ELF-1 (cell line): ENCODE measurements at regions not wholly inside any gene's neighbourhood (a gene's known extent, or its start where the extent isn't known, plus 50 kb on each side); places are given as distances from the start of the nearest gene placed in this dataset.
A peak's percentile ranks its signal among the peaks of the same experiment; 100 is the strongest.

Experiments
- DNase-seq: peaks from one replicate; pipeline ENCODE4 v3.0.0-alpha.2; 2016; ENCODE audit warnings: low read depth, low spot score

DNA sequence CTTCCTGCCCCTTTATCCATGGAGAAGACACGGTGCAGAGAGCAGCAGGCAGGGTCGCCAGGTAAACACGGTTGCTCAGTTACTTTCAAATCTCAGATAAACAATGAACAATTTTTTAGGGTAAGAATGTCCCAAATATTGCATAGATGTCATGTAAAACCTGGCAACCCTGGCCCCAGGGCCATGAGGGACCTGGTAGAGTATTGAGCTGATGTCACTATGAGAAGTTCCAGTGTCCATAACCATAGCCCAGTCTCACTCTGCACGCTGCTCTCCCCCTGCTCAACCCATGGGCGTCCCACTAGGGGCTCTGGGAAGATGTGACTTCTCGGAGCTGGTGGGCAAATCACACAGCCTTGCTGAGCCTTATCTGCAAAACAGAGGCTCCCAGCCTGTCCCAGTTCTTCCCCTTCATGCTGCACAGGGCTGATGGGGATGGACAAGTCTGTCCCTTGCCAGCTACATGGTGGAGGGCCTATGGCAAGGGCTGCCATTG, 71.3 kb upstream of the TOP1 start:
- no peak for DNase-seq

DNA sequence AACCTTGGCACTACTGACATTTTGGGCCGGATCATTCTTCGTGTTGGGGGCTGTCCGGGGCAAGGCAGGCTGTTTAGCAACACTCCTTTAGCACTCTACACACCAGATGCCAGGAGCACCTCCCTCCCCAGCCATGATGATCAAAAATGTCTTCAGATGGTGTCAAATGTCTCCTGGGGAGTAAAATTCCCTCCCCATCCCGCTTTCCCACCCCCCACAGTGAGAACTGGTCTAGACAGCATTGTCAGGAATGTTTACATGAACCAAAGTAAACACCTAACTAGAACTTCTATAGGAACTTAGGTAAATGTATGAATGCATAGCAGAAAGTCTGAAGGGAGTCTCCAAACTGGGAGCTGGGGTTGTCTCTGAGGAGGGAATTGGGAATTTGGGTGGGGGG, 70.0 kb upstream of the TOP1 start:
- no peak for DNase-seq

DNA sequence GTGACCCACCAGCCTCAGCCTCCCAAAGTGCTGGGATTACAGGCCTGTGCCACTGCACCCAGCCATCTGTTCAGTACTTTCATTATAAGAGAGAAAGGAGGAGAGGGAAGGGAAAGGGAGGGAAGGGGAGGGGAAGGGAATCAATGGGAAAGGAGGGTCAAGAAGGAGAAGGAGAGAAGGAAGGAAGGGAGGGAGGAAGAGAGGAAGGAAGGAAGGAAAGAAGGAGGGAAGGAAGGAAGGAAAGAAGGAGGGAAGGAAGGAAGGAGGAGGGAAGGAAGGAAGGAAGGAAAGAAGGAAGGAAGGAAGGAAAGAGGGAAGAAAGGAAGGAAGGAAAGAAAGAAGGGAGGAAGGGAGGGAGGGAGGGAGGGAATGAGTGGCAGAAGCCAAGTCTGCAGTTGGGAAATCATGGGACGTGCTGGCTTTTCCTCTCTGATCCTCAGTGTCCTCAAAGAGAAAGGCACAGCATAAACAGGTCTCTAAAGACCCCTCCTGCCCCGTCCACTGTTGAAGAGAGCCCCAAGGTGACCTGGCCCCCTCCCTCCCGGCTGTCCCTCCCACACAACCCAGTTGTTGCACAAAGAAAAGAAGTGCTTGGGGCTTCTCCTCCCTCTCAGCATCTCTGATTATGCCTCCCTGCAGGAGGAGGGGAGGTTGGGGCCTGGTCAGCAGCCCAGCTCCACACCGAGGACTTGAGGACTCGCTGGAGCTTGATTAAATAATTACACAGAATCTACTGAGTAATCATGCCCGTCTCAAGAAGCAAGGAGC, 69.1 kb upstream of the TOP1 start:
- peak; percentile 46 for DNase-seq

DNA sequence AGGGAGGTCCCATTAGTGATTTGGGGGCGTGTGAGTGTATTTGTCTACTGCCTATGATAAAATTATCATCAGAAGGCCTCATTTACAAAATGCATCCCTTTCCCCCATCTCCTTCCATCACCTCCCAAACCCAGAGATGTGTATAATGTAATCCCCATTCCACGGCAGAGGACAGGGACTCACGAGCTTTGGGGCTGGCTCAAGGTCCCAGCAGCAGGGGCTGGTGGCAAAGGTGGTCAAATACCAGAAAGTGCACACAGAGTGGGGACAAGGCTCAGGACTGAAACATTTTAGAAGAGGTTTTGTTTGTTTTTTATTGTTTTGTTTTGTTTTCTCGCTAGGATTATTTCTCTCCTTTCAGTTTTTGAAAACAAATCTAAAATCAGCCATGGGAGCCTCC, 68.5 kb upstream of the TOP1 start:
- no peak for DNase-seq

DNA sequence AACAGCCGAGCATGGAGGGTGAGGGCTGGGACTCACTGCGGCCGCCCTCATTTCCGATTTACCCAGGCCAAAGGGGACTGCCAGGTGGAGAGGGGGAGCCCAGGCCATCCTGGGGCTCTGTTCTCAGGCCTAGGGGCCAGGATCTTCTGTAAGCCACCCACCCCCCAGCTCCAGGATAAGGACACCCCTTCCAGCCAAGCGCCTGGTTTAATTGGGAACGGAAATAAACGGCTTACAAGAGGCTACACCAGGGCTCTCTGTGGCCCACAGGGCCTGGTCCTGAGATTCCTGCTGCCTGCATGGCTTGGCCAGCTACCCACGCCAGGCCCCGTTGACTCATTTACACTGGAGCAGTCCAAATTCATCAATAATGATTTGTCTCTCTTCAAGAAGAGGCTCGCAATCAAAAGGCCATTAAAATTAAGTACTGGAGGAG, 68.1 kb upstream of the TOP1 start:
- no peak for DNase-seq

DNA sequence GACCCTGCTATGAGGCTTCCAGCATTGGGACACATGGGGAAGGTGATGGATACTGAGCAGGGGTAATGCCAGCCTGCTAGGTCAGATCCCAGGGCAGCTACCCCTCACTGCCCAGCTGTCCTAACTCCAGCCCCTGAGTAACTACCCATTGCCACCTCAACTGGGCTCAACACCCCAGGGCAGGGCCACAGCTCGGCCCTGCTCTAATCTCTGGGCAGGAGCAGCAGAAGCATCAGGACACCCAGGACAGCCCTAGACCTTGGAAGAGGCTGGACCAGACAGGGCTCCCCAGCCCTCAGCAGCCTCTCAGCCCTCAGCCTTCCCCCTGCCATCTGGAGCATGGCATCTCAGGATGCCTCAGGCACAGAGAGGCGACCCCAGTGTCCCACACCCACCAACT, 67.4 kb upstream of the TOP1 start:
- no peak for DNase-seq

DNA sequence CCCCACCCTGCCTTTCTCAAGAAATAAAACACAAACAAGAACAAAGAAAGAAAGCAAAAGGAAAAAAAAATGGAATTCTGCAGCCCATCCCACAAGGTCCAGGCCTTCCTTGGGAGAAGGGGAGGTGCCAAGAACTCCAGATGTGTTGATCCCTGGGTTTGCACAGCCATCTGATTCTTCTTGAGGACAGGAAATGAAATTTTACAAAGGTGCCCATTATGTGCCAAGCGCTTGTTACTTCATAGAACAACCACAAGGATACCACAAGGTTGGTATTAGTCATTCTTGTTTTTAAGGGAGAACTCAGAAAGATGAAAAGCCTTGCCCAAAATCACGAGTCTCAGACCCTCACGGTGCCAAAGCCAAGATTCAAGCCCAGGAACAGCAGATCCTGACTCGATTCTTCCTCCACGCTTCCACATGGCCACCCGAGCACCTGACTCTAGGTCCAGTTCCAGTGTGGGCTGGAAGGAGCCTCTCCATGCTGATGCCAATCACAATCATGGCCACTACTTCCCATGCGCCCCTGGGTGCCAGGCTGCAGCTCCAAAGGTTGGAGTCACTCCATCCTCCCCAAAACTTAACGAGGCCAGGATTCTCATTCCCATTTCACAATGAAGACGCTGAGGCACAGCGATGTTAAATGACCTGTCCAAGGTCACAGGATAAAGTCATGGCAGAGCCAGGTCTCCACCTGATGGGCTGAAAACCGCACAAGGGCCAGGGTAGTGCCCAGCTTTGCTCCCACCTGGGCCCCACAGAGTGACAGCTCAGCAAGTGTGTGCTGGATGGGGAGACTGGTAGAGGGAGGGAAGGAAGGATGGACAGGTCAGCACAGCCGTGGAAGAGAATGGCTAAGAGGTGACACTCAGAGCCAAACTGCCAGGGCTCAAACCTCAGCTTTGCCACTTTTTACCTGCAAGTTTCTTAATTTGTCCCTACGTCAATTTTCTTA, 66.7 kb upstream of the TOP1 start:
- no peak for DNase-seq

DNA sequence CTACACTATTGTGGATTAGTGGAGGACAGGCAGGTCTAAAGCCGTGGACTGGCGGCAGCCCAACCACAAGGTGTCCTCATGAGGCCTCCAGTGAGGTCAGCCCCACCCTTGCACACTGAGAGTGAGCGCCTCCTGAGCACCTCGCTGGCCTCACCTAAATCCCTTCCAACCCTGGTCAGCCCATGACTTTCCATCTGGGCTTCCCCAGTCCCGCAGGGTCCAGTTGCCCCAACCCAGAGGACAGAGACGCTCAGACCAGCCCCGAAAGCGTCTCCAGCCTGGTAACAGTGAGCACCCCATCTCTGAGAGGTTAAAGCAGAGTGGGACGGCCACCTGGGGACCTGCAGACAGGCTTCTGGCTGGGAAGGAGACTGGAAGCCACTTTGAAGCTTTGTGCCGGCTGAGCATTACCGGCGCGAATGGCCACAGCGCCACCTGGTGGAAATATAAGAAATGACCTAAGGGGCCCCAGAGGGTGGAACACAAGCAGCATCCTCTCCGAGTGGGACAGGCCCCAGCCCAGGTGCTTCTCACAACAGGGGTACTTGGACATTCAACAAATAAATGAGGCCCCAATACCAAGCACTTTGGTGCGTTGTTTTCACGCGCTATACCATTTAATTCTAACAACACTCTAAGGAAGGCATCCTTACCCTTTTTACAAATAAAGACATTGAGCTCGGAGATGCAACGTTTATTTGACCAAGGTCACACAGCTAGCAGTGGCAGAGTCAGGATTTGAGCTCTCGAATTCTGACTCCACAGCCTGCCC, 65.7 kb upstream of the TOP1 start:
- peak; percentile 92 for DNase-seq

DNA sequence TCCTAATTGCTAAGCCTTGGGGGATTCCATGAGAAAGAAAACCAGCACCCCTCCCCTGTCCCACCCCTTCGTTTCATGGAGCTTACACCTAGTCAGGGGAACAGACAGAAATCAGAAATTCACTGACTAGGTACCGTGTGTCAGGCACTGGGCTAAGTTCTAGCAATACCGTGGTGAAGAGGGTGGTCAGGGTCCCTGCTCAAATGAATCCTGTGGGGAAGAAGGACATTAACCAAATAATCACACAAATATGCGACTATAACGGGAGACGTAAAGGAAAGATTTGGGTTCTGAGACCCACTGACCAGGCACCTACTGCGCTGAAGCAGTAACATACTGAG, 65.1 kb upstream of the TOP1 start:
- DNase-seq, result no peak

DNA sequence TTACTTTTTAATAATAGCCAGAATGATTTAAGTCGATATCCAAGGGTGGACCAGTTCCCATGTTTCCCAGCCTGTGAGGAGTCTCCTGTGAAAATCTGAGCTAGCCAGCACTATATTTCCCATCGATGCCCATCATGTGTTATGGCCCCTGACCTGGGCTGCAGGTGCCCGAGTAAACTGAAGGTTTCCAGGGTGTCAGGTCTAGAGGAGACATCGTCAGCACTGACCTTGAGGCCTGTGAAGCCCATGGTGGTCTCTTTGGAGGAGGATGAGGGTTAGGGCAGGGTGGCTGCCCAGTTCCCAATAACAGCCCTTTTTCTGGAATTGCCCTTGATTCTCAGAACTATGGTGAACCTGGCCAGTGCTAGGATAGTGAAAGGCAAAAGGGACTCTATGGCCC, 63.0 kb upstream of the TOP1 start:
- DNase-seq, result no peak

DNA sequence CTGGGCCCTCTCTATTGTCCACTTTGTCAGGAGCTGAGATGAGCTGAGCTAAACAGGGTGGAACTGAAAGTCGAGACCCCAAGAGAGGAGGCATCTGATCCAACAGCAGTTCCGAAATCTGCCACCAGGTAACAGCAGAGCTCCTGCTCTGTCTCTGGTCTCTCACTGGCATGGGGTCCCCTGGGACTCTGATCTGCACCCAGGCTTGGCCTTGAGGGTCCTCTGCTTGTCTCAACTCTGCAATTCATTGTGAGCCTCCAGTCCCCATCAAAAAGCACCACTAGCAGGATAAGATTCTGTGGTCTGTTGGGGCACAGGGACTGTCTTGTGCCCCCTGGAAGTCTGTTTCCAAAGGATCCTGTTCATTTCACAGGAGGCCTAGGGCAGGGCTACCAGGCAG, 62.5 kb upstream of the TOP1 start:
- no peak for DNase-seq

DNA sequence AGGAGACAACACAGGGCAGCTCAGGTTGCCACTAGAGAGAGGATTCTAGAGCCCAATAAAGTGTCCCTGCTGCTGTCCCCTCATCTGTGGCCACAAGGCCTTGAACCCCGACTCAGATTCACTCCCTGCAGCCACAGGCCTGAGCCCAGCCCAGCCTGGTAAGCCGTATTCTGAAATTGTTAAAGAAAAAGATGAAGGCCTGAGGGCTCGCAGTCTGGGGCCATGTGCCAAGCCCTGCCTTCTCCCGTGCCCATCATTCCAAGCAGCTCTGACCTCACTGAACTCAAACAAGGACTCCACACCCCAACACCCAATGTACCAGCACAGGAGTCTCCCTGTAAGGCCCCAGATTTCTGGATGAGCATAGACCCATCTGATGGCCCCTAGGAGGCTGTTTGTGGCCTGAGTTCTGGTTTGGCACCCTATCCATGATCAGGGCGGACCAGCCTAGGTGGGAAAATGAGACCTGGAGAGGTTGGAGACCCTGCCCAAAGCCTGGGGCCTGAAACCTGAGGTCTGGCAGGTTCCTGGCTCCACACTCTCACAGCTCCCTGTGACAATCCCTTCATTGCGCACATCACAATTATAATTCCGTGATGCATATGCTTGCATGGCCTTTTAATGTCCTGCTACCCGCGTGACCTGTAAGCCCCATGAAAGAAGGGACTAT, 62.0 kb upstream of the TOP1 start:
- no peak for DNase-seq

DNA sequence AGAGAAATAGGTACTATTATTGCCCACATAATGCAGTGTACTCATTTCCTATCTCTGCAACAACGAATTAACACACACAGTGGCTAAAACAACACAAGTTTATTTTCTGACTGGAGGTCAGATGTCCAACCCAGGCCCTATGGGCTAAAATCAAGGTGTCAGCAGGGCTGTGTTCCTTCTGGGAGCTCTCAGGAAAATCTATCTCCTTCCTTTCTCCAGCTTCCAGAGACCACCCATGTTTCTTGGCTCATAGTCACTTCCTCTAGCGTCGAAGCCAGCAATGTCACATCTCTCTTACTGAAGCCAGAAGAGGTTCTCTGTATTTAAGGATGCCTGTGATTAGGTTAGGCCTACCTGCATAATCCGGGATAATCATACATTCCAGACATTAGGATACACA, 60.9 kb upstream of the TOP1 start:
- no peak for DNase-seq

DNA sequence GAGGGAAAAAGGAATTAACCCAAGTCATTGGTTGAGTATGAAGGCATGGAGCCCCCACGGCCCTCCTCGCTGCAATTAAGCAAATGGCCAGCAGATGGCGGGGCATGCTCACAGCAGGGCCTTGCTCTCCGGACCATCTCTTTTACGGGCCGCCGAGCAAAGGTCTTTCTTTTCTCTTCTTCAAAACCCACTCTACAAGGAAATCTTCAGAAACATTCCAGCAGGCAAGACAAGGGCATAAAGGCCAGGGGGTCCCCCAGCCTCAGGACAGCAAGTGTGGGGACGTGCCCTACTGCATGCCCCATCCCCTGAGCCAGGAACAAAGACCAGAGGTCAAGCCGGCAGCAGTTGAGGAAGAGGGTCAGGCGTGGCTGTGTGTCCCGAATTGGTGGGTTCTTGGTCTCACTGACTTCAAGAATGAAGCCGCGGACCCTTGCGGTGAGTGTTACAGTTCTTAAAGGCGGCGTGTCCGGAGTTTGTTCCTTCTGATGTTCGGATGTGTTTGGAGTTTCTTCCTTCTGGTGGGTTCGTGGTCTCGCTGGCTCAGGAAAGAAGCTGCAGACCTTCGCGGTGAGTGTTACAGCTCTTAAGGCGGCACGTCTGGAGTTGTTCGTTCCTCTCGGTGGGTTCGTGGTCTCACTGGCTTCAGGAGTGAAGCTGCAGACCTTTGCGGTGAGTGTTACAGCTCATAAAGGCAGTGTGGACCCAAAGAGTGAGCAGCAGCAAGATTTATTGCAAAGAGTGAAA, 59.6 kb upstream of the TOP1 start:
- DNase-seq, result peak; percentile 93

DNA sequence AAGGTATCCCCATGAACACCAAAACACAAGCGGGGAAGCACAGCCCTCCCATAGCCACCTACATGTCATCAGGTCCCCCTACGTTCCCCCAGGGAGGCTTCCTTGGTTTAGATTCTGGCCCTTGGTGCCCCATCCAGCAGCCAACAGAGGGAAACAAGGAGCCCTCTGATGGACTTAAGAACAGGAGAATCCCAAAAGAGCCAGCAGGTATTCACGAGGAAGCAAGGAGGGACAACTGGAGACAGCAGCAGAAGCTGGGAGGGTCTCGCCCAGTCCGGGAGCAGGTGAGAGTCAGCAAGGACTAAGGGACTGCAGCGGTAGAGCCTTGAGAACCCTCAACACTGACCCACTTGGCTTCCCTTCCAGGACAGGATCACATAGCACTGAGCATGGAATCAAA, 58.4 kb upstream of the TOP1 start:
- DNase-seq, result no peak

DNA sequence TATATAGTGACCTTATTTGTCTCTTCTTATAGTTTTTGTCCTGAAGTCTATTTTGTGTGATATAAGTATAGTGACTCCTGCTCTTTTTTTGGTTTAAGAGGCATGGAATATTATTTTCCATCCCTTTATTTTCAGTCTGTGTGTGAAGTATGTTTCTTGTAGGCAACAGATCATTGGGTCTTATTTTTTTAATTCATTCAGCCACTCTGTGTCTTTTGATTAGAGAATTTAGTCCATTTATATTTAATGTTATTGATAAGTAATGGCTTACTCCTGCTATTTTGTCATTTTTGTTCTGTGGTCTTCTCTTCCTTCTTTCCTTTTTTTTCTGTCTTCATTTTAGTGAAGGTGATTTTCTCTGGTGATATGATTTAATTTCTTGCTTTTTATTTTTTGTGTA, 51.4 kb upstream of the TOP1 start:
- no peak for DNase-seq

DNA sequence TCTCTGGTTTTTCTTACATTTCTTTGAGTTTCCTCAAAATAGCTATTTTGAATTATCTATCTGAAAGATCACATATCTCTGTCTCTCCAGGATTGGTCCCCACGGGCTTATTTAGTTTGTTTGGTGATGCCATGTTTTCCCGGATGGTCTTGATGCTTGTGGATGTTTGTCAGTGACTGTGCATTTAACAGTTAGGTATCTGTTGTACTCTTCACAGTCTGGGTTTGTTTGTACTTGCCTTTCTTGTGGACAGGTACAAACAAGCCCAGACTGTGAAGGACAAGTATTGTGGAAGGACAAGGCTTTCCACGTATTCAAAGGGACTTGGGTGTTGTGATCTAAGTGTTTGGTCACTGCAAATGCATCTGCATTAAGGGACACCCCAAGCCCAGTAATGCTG, 49.9 kb upstream of the TOP1 start:
- no peak for DNase-seq
